Spleen (tissue), 7 donors: ENCODE measurements at regions not wholly inside any gene's neighbourhood (a gene's known extent, or its start where the extent isn't known, plus 50 kb on each side); places are given as distances from the start of the nearest gene placed in this dataset.

Experiments
- POLR2A ChIP-seq, 3 donors: fragments of 450-650 bp; IDR thresholded peaks; one replicate each; pipeline ENCODE4 v1.5.1; 2017; ENCODE audit warnings: antibody characterized with exemption in 3 of 3, mild to moderate bottlenecking in 1 of 3
- TF ChIP-seq, protein P1 (sequence below), 11 experiments: fragments of 200-600 bp in 7 of 11; fragments of 450-650 bp in 4 of 11; sonication (generic) in 4 of 11; IDR thresholded peaks in 8 of 11; conservative IDR thresholded peaks in 3 of 11; 1 replicate in 7 of 11; 2 replicates in 4 of 11; pipeline versions ENCODE4 v1.4.0 to v1.8.0; 2016 to 2021; ENCODE audit warnings: antibody characterized with exemption in 11 of 11, inconsistent platforms in 4 of 11, mild to moderate bottlenecking in 1 of 11
- donor health status: DM: no; HTN: no; CAD: no; lungs with moderate emphysema.
- donor health status: DM: no; HTN: no; CAD: no.
- donor health status: DM: no; HTN: no; CAD: no.

DNA sequence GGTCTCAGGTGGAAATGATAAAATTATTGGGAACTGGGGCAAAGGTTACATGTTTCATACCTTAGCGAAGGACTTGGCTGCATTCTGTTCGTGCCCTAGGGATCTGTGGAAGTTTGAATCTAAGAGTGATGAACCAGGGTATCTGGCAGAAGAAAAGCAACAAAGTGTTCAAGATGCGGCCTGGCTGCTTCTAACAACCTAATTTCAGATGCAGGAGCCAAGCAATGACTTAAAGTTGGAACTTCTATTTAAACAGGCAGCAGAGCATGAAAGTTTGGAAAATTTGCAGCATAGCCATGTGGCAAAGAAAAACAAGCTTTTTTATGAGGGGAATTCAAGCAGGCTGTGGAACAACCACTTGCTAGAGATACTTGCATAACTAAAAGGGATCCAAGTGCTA lies 73.5 kb downstream of the CD24 start:
- no peak for TF ChIP-seq POLR2A (IDR thresholded peaks at IDR 0.05)
- TF ChIP-seq, protein P1, sequence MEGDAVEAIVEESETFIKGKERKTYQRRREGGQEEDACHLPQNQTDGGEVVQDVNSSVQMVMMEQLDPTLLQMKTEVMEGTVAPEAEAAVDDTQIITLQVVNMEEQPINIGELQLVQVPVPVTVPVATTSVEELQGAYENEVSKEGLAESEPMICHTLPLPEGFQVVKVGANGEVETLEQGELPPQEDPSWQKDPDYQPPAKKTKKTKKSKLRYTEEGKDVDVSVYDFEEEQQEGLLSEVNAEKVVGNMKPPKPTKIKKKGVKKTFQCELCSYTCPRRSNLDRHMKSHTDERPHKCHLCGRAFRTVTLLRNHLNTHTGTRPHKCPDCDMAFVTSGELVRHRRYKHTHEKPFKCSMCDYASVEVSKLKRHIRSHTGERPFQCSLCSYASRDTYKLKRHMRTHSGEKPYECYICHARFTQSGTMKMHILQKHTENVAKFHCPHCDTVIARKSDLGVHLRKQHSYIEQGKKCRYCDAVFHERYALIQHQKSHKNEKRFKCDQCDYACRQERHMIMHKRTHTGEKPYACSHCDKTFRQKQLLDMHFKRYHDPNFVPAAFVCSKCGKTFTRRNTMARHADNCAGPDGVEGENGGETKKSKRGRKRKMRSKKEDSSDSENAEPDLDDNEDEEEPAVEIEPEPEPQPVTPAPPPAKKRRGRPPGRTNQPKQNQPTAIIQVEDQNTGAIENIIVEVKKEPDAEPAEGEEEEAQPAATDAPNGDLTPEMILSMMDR (IDR thresholded peaks at IDR 0.05 in 8 of 11, conservative IDR thresholded peaks at IDR 0.05 in 3 of 11), result no peak
